Mucosa of descending colon (tissue), 3 donors: ENCODE measurements at regions not wholly inside any gene's neighbourhood (a gene's known extent, or its start where the extent isn't known, plus 50 kb on each side); places are given as distances from the start of the nearest gene placed in this dataset.

Experiments used
- ATAC-seq: fragments of 200-7000 bp; cut with Tn5 transposase; one replicate; pipeline ENCODE4 v1.9.1; 2020; ENCODE audit warnings: mild to moderate bottlenecking, moderate library complexity
- DNase-seq, 3 donors: peaks; one replicate each; pipeline ENCODE4 v3.0.0-alpha.2; 2020
- H3K36me3 ChIP-seq: fragments of 200-600 bp; one replicate; pipeline ENCODE4 v1.8.0; 2021; ENCODE audit warnings: low read depth, mild to moderate bottlenecking
- H3K4me1 ChIP-seq: fragments of 200-600 bp; one replicate; pipeline ENCODE4 v1.8.0; 2021; ENCODE audit warnings: low read depth, mild to moderate bottlenecking
- H3K4me3 ChIP-seq: fragments of 200-600 bp; one replicate; pipeline ENCODE4 v1.8.0; 2021; ENCODE audit warnings: mild to moderate bottlenecking
- H3K9me3 ChIP-seq: fragments of 200-600 bp; one replicate; pipeline ENCODE4 v1.8.0; 2021; ENCODE audit warnings: mild to moderate bottlenecking
- CTCF ChIP-seq: fragments of 200-600 bp; IDR thresholded peaks from one replicate; pipeline ENCODE4 v1.8.0; 2022; ENCODE audit warnings: antibody characterized with exemption, mild to moderate bottlenecking
- intact Hi-C, 2 donors: fragments of 100-400 bp; cut with DNase I in 1 of 2; cut with micrococcal nuclease in 1 of 2; formaldehyde crosslinking; loops; one replicate each; pipeline versions ENCODE4 v1.11.0 to v1.11.1; 2022; cut with DNase I, micrococcal nuclease
- donor health status: DM: no; HTN: no; CAD: no; lungs with moderate emphysema.
- donor health status: DM: no; HTN: no; CAD: no.
- donor health status: DM: no; HTN: yes; CAD: no.

GRCh38 chr2:144030791-144031190 is 489.1 kb downstream of the ZEB2 start:
- Histone ChIP-seq H3K36me3 (no peaks in the 10 kb centered on the region), H3K4me1 (no peaks in the 10 kb centered on the region), H3K4me3 (no peak overlapping the region), H3K9me3 (no peaks in the 10 kb centered on the region)
- no peak for TF ChIP-seq CTCF
- intact Hi-C loops = no loop called here
- no peak for DNase-seq
- ATAC-seq = no peak

GRCh38 chr2:144027593-144027992 is 492.3 kb downstream of the ZEB2 start:
- ATAC-seq (no peak), DNase-seq (no peak)
- Histone ChIP-seq H3K9me3 (no peaks in the 10 kb centered on the region), H3K36me3 (no peaks in the 10 kb centered on the region), H3K4me1 (no peaks in the 10 kb centered on the region), H3K4me3 (no peak overlapping the region)
- no peak for TF ChIP-seq CTCF
- intact Hi-C loops = no loop called here

DNA sequence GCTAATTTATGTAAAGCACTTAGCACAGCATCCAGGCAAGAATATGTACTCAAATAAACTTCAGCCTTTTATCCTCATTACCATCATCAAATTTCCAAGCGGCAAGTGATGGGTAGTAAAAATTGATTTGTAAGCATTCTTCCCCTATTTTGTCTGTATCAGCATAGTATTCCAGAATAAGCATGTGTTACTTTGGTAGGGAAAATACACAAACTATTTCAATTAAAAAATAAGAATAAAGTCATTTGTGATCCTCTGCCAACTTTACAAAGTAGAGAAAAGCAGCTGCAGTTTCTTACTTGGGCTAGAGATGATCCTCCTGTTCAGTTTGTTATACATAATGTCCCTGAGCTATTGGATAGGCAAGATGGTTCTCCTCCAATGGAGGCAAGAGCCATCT is 493.2 kb downstream of the ZEB2 start:
- H3K4me1 ChIP-seq = no peaks in the 10 kb centered on the region
- no peak overlapping the region for H3K4me3 ChIP-seq
- intact Hi-C loops = no loop called here
- H3K36me3 ChIP-seq = no peaks in the 10 kb centered on the region
- no peak for TF ChIP-seq CTCF
- no peak for ATAC-seq
- no peak for DNase-seq
- H3K9me3 ChIP-seq = no peaks in the 10 kb centered on the region

DNA sequence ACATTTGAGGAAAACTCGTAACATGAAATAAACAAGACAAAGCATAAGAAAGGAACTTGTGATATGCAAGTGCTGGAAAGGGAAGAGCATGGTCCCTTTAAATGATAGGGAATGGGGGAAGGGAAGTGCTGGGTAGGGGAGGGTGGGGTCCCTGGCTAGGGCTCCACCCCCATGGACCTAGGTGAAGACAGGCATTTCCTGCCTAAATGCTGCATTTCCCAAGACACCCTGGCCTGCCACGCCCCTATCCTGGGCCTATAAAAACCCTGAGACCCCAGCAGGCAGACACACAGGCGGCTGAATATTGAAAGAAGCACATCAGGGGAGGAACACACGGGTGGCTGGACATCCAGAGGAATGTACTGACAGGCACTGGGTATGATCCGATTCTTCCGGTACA is 499.9 kb downstream of the ZEB2 start:
- intact Hi-C loops = no loop called here
- no peak for DNase-seq
- no peaks in the 10 kb centered on the region for H3K36me3 ChIP-seq
- no peak for ATAC-seq
- no peak overlapping the region for H3K4me3 ChIP-seq
- TF ChIP-seq CTCF = no peak
- H3K9me3 ChIP-seq = no peaks in the 10 kb centered on the region
- no peaks in the 10 kb centered on the region for H3K4me1 ChIP-seq

DNA sequence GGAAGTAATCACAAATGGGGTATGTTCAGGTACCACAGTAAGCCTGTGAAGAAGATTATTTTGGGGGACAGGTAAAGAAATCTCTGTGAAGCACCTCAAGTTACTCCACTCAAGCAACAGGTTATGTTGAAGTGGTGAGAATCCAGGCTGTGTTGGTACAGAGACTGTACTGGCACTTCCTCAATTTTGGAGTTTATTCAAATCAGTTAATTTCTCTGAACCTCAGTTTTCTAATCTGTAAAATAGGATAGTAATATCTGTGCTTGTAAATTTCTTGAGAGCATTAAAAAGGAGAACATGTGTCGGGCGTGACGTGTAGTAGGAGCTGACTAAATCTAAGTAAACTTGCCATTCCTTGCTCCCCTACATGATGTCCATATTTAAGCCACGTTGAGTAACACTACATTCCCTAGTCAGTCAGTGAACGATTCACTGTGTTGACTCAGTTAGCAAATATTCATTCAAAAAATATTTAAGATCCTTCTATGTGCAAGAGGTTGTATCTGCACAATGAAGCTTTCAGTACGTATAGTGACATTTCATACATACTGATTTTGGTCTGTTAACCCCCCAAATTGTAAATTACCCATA is 504.2 kb downstream of the ZEB2 start:
- Histone ChIP-seq H3K4me1 (no peaks in the 10 kb centered on the region), H3K36me3 (no peaks in the 10 kb centered on the region), H3K9me3 (no peaks in the 10 kb centered on the region), H3K4me3 (no peak overlapping the region)
- intact Hi-C loops = no loop called here
- ATAC-seq (no peak), DNase-seq (no peak)
- no peak for TF ChIP-seq CTCF

DNA sequence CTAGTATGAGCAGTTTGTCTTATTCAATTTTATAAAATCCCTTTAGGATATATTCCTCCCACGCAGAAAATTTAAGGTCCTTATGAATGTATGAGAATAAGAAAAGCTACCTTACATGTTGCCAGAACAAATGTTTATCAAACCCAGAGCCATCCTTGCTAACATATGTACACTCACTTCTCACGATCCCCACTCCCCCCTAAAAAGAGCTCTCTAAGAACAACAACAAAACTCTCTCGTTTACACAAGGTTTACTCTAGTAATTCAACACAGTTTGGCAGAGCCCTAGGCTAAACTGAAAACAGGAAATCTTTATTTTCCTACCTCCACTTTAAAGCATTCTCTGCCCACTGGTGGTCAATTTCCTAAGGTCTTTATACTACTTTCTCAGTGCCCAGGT is 504.9 kb downstream of the ZEB2 start:
- TF ChIP-seq CTCF = no peak
- no peaks in the 10 kb centered on the region for H3K9me3 ChIP-seq
- no peak overlapping the region for H3K4me3 ChIP-seq
- no peaks in the 10 kb centered on the region for H3K4me1 ChIP-seq
- intact Hi-C loops = no loop called here
- no peaks in the 10 kb centered on the region for H3K36me3 ChIP-seq
- ATAC-seq (no peak), DNase-seq (no peak)
